Upper lobe of right lung (tissue), 1 donor: ENCODE measurements at regions not wholly inside any gene's neighbourhood (a gene's known extent, or its start where the extent isn't known, plus 50 kb on each side); places are given as distances from the start of the nearest gene placed in this dataset. TPM values are rescaled to one million over a fixed set of nuclear protein-coding genes. Genes with fewer than 3 reads are reported as not detected.

Experiments
- ATAC-seq: fragments of 200-7000 bp; cut with Tn5 transposase; one replicate; pipeline ENCODE4 v1.9.1; 2020; ENCODE audit warnings: mild to moderate bottlenecking, moderate library complexity
- DNase-seq: peaks from one replicate; pipeline ENCODE4 v3.0.0-alpha.2; 2020
- H3K27ac ChIP-seq: fragments of 200-600 bp; one replicate; pipeline ENCODE4 v1.8.0; 2022
- H3K27me3 ChIP-seq: fragments of 200-600 bp; one replicate; pipeline ENCODE4 v1.8.0; 2022; ENCODE audit warnings: mild to moderate bottlenecking
- H3K36me3 ChIP-seq: fragments of 200-600 bp; one replicate; pipeline ENCODE4 v1.8.0; 2022
- H3K4me1 ChIP-seq: fragments of 200-600 bp; one replicate; pipeline ENCODE4 v1.8.0; 2022
- H3K4me3 ChIP-seq: fragments of 200-600 bp; one replicate; pipeline ENCODE4 v1.8.0; 2022; ENCODE audit warnings: mild to moderate bottlenecking
- H3K9me3 ChIP-seq: fragments of 200-600 bp; one replicate; pipeline ENCODE4 v1.8.0; 2022
- CTCF ChIP-seq: fragments of 200-600 bp; IDR thresholded peaks from one replicate; pipeline ENCODE4 v1.8.0; 2022; ENCODE audit warnings: antibody characterized with exemption
- intact Hi-C: fragments of 100-400 bp; cut with DNase I; formaldehyde crosslinking; loops from one replicate; pipeline ENCODE4 v1.11.0; 2022
- microRNA-seq: library from miRNA; unstranded; fragments of <30 nt; microRNA quantifications from one replicate; pipeline ENCODE4 v1.2.0, GENCODE V29; 2020; ENCODE audit warnings: borderline microRNAs expressed
- donor health status: DM: no; HTN: yes; CAD: no; lungs with severe emphysema.

GRCh38 chr12:16658699-16659098, 52.7 kb upstream of the LMO3 start:
- Histone ChIP-seq H3K27ac (no peak overlapping the region), H3K9me3 (no peaks in the 10 kb centered on the region), H3K27me3 (no peaks in the 10 kb centered on the region), H3K4me1 (no peaks in the 10 kb centered on the region), H3K36me3 (no peaks in the 10 kb centered on the region), H3K4me3 (no peak overlapping the region)
- no peak for TF ChIP-seq CTCF
- DNase-seq (no peak), ATAC-seq (no peak)
- intact Hi-C loops, result no loop called here

Small RNAs in the stretch of these regions (microRNA-seq; reads per million reads assigned to microRNA genes)
- gene MIR3974, result not detected
